GM12865 (cell line): ENCODE measurements at regions not wholly inside any gene's neighbourhood (a gene's known extent, or its start where the extent isn't known, plus 50 kb on each side); places are given as distances from the start of the nearest gene placed in this dataset.

Experiments
- DNase-seq: peaks from one replicate; pipeline ENCODE4 v3.0.0; 2010; ENCODE audit warnings: low read depth
- H3K4me3 ChIP-seq: 2 replicates; pipeline ENCODE4 v1.5.1; 2011; ENCODE audit warnings: mild to moderate bottlenecking, low read depth, low read length, control low read depth
- CTCF ChIP-seq: IDR thresholded peaks from 2 replicates; pipeline ENCODE4 v1.5.1; 2011; ENCODE audit warnings: low read length, control low read depth, low read depth, inconsistent platforms; ENCODE audit not compliant: insufficient read depth; ENCODE audit errors: missing control alignments

GRCh38 chr5:106661866-106662265 is 1008.9 kb downstream of the EFNA5 start:
- DNase-seq: no peak
- TF ChIP-seq CTCF: no peak
- no peak overlapping the region for H3K4me3 ChIP-seq

DNA sequence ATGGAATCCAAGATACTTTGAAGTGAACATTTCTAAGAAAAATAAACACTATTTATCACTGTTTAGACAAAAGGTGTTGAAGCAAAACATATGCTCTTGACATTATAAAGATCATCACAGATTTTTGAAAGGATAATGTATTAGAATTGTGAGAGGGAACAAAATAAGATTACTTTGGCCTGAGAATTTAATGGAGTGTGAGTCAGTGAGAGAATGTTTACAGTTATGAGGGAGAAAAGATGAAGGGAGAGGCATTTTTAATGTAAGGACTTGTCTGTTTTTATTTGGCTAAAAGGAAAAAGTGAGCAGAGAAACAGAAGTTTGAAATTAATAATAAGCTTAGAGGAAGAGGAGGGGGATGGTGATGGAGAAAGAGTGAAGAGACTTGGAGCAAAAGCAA is 1010.1 kb downstream of the EFNA5 start:
- no peak for DNase-seq
- TF ChIP-seq CTCF: no peak
- H3K4me3 ChIP-seq: no peak overlapping the region

DNA sequence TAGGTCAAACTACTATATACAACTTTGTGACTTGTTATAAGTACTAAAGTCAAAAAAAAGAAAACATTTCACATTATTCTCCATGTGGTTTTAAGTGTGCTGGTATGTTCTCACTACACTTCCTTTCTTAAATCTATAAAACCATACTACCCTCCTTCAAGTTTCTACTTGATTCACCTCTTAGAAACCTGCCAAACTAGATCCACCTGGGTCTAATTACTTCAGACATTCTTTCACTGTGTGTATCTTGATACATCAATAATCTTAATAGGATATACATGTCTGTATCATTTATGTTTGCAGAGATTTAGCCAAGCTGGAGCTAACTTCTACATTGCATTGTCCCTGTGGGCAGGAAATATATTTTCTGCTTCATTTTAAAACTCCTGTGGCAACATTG is 1012.6 kb downstream of the EFNA5 start:
- no peak for DNase-seq
- TF ChIP-seq CTCF: no peak
- no peak overlapping the region for H3K4me3 ChIP-seq

- no peak overlapping the region for H3K4me3 ChIP-seq
- no peak for TF ChIP-seq CTCF
- no peak for DNase-seq
Observed at GRCh38 chr5:106656821-106657220, 1013.9 kb downstream of the EFNA5 start.

DNA sequence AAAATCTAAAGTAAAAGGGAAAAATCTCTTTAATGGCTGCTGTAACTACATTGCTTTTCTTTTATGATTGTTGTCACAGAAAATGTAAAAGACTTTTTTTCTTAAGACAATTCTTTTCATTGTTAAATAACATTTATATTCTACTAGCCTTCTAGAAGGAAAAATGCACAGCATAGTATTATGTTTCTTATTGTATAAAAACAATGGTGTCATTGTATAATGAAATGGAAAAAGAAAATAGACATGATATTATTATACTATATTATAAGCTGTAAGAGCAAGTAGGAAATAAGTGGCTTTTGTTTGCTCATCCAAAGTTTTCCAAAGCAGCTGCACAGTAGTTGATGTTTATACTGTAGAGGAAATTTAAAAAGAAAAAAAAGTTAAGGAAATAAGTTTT is 1021.7 kb downstream of the EFNA5 start:
- no peak overlapping the region for H3K4me3 ChIP-seq
- TF ChIP-seq CTCF: no peak
- no peak for DNase-seq

GRCh38 chr5:106648401-106648800 is 1022.3 kb downstream of the EFNA5 start:
- DNase-seq: no peak
- H3K4me3 ChIP-seq: no peak overlapping the region
- TF ChIP-seq CTCF: no peak

DNA sequence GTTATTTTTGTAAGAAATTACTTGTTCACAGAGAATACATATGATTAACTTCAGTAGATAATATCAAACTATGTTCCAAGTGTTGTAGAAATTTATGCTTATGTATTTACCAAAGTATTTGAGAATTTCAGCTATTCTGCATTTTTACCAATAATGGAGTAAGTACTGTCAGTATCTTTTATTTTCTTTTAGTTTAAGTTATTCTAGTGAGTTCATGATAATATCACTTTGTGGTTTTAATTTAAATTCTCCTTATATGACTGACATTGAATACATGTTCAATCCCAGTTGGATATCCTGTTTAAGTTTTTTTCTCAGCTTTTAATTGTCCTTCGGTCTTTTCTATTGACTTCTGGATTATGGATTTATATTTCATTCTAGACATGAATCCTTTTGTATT is 1024.6 kb downstream of the EFNA5 start:
- no peak for TF ChIP-seq CTCF
- no peak overlapping the region for H3K4me3 ChIP-seq
- DNase-seq: no peak
